Cerebellar cortex (tissue), 1 donor: ENCODE measurements at regions not wholly inside any gene's neighbourhood (a gene's known extent, or its start where the extent isn't known, plus 50 kb on each side); places are given as distances from the start of the nearest gene placed in this dataset.
"Not testable (repeated sequence)": the region's sequence is repeated elsewhere in the genome, so short reads cannot be mapped to it uniquely, and the experiment has no call there.

ENCODE experiments used
- DNase-seq: peaks from one replicate; pipeline ENCODE4 v3.0.0-alpha.2; 2015; ENCODE audit warnings: low spot score

GRCh38 chr5:142259758-142260157 is 65.1 kb downstream of the SPRY4 start:
- DNase-seq: no peak

GRCh38 chr5:142255831-142256230 is 69.0 kb downstream of the SPRY4 start:
- no peak for DNase-seq

- DNase-seq: no peak
These were observed 70.4 kb downstream of the SPRY4 start for GRCh38 chr5:142254431-142254830.

GRCh38 chr5:142253938-142254337 is 70.9 kb downstream of the SPRY4 start:
- no peak for DNase-seq

- no peak for DNase-seq
These were observed 74.7 kb downstream of the SPRY4 start for GRCh38 chr5:142250119-142250518.

- no peak for DNase-seq
These were observed 75.9 kb downstream of the SPRY4 start for GRCh38 chr5:142248853-142249462.

- DNase-seq: no peak
These were observed 78.6 kb downstream of the SPRY4 start for GRCh38 chr5:142246258-142246657.

- no peak for DNase-seq
These were observed 79.0 kb downstream of the SPRY4 start for GRCh38 chr5:142245786-142246185.

GRCh38 chr5:142244440-142244839 is 80.4 kb downstream of the SPRY4 start:
- DNase-seq: no peak

- DNase-seq: no peak
These were observed 82.5 kb downstream of the SPRY4 start for GRCh38 chr5:142242272-142242671.

GRCh38 chr5:142239394-142240159 is 85.2 kb downstream of the SPRY4 start:
- no peak for DNase-seq

GRCh38 chr5:142237707-142238106 is 87.1 kb downstream of the SPRY4 start:
- no peak for DNase-seq

- DNase-seq: not testable (repeated sequence)
These were observed 88.0 kb downstream of the SPRY4 start for GRCh38 chr5:142236673-142237290.

- DNase-seq: no peak
These were observed 88.8 kb downstream of the SPRY4 start for GRCh38 chr5:142235870-142236672.

- no peak for DNase-seq
These were observed 89.6 kb downstream of the SPRY4 start for GRCh38 chr5:142235050-142235797.

- no peak for DNase-seq
These were observed 91.5 kb downstream of the SPRY4 start for GRCh38 chr5:142233083-142234032.

- not testable (repeated sequence) for DNase-seq
These were observed 93.9 kb downstream of the SPRY4 start for GRCh38 chr5:142230949-142231348.

GRCh38 chr5:142225141-142225540 is 99.7 kb downstream of the SPRY4 start:
- no peak for DNase-seq

GRCh38 chr5:142222866-142223558 is 101.8 kb downstream of the SPRY4 start:
- DNase-seq: no peak
